Superior temporal gyrus (tissue), 1 donor: ENCODE measurements at regions not wholly inside any gene's neighbourhood (a gene's known extent, or its start where the extent isn't known, plus 50 kb on each side); places are given as distances from the start of the nearest gene placed in this dataset.
"Not testable (repeated sequence)": the region's sequence is repeated elsewhere in the genome, so short reads cannot be mapped to it uniquely, and the experiment has no call there.

ENCODE experiments used
- DNase-seq: peaks from one replicate; pipeline ENCODE4 v3.0.0-alpha.2; 2016; ENCODE audit errors: extremely low spot score

DNA sequence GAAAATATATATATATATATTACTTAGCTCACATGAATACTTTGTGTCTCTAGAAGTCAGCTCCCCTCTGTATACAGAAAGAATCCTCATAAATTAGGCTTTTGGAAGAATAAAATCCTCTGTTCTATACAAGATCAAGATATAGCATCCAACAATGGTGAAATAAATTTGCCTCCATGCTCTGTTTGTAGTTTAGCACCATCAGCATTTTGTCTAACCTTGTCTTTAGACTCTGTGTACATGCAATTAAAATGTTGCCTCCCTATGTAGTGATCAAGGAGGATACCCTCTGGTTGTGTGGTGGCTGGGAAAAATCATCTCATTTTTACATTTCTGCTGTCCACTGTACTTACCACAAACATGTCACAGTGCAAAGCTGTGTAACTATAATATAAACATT, 189.7 kb downstream of the C7orf25 start:
- DNase-seq, result no peak

DNA sequence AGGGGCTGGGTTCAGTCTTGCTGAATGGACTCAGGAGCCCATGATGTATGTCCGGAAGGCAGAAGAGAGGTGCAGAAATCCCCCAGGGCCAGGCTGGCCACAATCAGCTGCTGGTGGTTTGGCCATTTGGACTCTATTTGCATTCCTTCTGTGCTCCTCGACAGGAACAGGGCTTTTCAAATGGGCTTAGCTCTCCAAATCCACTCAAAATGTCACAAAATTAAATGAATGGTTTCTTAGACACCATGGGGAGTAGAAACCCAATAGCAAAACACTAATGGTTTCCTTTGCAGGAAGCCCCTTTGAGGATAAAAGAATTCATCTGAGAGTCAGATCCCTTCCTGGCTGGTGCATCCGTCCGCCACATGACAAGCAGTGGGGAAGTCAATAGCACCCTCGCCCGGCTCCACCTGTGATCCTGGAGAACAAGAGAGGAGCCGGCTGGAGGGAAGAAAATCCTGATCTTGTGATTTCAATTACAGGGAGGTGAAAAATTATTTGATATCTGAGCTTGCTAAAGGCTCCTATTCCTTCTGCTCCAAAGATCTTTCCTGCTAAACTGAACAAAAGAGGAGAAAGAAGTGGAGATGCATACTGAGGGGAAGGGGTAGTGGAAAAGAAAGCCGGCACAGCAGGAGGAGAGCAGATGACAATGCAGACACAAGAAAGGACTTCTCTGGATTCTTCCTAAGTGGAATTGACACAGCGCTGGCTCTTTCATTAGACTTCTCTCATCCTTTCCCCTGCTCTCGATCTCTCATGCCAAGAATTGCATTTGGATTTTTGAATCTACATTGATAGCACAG, 190.7 kb downstream of the C7orf25 start:
- DNase-seq, result no peak

DNA sequence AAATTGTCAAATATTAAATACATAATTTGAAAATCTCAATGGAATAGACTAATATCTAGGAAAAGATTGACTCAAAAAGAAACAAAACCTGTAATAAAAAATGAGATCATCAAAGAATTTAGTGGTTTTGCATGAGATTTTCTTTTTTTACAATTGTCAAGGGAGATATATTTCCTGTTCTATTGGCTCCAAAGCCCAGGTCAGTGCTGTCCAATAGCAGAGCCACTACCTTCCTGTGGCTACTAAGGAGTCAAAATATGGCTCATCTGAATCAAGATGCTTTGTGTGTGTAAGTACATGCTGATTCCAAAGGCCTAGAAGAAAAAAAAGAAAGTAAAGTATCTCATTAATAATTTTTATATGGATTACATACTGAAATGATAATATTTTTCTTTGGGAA, 191.9 kb downstream of the C7orf25 start:
- no peak for DNase-seq

DNA sequence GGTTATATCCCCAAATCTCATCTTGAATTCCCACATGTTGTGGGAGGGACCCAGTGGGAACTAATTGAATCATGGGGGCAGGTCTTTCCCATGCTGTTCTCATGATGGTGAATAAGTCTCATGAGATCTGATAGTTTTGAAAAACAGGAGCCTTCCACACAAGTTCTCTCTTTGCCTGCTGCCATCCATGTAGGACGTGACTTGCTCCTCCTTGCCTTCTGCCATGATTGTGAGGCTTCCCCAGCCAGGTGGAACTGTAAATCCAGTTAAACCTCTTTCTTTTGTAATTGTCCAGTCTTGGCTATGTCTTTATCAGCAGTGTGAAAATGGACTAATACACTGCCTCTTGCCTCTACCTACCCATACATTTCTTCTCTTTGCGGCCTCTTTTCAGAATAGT, 193.4 kb downstream of the C7orf25 start:
- DNase-seq, result not testable (repeated sequence)

DNA sequence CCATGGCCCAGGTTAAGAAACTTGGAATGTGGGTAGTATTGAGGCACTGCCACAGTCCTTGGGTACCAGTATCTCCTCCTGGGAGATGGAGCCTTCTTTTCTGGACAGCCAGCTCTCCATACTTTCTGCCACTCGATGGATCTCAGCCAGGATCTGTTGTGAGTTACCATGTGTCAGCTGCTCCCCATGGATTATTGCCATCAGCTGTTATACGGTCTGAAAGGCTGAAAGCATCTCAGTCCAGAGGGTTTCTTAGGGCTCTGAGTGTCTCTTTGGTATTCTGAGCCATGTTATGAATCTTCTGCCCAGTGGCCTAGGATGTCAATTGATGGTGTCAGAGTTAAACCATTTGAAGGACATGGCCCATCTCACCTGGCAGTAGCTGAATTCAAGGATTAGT, 197.5 kb downstream of the C7orf25 start:
- DNase-seq, result no peak

DNA sequence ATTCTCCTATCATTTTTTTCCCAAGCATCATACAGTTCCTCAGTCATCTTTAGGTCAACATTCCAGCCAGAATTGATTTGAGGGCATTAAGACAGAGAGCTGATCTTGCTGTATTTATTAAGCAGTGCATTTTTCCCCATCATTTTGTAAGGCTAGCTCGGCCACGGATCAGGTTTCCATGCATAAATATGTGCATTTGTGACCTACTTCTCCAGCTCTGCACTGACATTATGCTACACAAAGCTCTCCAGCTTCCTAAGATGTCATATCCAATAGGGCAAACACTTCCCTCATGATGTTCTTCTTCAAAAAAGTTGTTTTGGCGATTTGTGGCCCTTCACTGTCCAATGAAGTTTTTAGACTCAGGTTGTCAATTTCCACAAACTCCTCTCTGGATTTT, 202.6 kb downstream of the C7orf25 start:
- DNase-seq, result no peak

DNA sequence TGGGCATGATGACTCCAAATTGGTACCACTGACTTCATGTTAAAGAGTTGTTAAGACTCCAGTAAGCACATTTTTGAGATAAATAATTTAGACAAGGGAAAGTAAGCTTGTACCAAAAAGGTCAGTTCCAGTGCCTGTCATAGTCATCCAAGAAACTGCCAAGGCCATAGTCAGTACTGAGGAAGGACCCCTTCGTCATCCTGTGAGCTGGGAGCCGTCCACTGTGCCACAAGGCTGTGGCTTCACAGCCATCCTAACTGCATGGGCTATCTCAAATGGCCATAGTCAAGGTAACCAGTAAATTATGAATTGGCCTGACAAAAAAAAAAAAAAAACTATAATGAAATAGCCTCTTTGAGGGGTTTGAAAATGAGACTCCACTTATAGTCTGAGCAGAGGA, 207.2 kb downstream of the C7orf25 start:
- DNase-seq, result no peak

DNA sequence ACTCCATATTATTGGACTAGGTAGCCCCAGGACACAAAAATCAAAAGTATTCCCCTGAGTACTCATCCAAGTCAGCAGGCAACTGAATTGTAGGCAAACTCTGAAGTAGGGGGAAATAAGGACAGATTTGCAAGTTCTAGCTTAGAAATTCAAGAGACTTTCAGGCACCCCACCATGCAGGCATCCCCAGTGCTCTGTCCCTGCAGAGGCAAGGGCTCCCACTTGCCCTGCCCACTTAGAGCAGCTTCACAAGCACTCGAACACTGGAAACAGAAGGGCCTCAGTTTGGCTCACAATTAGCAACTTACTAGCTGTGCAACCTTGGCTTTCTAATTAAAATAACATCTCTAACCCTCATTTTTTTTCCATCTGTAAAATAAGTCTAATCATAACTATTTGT, 209.2 kb downstream of the C7orf25 start:
- DNase-seq, result no peak

DNA sequence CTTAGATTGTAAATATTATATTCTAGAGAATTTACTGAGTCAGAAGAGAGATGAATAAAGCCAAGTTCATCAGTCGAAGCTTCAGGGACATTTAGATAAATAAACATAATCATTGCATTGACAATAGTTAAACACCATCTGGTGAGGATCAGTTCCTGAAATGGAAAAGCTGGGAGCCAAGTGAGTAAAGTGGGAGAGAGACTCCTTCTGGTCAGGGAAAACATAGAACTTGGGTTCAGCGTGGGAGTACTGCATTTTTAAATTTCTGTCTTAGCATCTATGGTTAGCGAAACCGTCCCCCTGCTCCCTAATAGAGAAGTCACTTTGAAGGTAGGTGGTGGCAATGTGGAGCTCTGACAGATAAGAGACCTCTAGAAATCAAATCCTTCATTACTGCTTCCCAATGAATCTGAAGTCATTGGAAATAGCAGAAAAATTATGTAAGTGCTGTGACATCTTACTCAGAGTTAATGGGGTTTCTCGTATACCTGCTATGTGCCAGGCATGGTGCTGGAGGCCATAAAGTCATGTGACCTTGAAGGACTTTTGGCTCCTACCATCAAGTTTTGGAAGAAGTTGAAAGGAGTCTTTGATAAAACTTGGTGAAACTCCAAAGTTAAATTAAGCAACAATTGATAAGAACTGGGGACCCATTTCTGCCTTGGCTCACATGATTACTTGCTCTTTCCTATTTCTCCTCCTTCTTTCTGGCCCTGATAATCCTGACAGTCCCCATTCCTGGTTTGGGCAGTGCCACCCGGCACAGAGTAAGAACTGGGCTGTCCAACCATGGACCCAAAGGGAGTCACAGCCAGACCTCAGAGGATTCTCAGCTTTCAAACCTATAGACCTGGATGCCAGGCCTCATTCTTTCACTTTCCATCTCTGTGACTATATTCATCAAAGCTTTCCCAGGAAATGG, 211.2 kb downstream of the C7orf25 start:
- DNase-seq, result no peak

DNA sequence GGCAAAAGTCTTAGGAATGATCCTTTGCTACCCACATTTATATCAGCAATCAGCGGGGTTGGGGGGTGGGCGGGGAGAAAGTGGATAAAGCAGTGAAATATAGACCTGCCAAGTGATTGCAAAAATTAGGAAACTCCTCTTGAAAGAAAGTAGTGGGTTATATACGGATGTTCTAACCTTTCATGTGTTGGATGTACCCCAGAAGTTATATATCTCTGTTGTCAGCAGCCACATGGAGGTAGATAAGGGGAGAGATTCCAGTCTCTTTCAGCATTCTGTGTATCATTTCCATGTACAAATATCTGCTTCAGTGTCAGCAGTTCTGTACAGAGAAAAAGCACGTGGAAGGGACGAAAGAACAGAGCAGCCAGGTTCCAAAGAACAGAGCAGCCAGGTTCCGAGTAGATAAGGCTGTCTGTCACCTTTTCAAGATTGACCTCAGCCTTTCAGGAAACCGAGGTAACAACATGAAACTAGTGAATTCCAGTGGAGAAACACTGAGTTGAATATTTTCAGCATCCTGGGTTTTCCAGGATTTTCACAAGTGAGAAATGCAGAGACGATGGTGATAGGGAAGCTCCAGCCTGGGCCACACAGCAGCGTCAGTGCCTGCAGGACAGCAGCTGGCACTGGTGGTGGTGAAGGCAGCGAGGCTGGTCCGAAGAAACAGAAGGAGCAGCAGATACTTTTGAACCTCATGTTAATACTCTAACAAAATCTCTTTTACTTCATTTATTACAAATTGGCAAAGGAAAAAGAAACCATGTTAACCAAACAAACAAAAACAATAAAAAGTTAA, 212.3 kb downstream of the C7orf25 start:
- no peak for DNase-seq

DNA sequence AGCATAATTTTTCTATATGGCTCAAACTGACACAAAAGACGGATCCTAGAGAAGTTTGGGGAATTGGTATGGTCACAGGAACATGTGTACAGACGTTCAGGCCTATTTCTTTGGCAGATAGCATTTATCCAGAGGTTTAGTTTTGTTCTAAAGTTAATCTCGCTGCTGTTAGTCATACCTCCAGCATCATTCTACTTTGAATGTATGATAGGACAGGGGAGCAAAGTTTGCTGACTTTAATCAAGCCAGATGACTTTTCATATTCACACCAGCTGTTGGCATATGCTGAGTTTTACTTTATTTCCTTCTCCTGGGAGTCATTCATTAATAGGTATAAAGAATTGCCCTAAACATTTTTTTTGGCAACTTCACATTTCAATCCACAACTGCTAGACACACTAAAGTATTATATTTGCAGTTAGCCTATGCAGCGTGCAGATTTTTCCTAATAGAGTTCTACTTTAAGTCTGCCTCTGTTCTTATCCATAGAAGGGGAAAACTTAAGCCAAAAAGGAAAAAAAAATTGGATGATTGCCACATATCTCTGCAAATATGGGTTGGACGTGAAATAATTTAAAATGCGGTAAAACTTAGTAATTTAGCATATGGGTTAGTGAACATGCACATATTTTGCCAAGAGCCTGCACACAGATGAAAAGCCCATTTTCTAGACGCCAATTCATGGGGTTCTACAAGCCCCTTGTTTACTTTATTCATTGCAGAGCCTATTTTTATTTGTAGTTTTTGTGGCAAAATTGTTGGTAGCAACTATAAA, 213.1 kb downstream of the C7orf25 start:
- no peak for DNase-seq

DNA sequence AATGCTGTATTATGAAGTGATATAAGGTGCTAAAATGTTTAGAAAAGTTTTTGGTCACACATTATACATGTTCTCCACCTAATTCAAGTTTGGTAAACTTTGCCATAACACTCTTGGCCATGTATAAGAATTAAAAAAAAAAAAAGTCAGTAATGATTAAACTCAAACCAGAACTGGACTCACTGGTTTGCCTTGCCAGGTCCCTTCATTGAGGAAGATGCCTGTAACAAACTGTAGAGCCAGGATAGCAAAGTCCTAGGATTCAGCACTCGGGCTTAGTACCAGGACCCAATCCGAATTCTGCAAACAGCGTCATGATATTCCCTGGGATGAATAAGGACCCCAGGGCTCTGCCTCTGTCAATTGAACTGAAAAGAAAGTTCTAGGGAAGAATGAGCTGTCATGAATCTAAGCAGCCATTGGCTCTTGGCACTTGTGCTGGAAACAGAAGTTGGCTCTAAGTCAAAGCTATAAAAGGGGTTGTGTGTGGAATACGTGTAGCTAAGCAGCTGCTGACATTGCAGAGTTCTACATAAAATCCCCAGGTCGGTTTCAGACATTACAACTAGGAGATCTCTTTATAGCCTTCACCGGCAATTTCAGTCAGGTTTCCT, 216.9 kb downstream of the C7orf25 start:
- no peak for DNase-seq

DNA sequence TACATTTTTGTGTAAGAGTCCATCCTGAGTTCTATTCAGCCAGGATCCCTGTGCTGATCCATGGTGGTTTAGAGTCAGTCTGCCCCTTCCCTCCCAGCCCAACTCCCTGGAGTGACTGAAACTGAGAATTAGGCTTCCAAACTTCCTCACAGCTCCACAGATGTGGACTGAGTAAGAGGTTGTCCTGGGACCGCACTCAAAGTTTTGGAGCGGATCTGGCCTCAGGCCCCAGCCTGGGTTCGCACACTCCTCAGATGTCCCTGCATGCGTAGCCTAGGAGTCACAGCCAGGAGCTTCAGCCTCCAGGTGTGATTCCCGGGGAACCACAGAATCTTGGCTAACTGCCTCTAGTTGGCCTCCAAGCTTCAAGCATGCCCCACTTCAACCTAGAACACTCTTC, 218.1 kb downstream of the C7orf25 start:
- DNase-seq, result no peak

DNA sequence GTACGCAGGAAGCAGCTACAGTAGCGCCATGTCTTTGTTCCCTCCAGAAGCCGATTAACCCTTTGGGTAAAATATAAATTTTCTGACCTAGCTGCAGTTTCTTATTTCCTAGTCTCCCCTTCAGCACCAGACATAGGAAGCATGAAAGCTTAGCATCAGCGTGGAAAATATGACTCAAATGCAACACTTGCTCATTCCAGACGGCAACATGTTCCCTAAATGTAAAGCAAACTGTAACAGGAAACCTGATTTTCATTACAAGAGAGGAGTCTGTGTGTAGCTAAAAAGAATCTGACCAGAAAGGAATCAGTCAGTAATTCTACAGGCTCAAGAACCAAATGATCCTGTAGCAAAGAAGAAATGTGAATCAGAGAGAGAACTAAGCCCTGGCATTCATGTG, 219.2 kb downstream of the C7orf25 start:
- DNase-seq, result no peak

DNA sequence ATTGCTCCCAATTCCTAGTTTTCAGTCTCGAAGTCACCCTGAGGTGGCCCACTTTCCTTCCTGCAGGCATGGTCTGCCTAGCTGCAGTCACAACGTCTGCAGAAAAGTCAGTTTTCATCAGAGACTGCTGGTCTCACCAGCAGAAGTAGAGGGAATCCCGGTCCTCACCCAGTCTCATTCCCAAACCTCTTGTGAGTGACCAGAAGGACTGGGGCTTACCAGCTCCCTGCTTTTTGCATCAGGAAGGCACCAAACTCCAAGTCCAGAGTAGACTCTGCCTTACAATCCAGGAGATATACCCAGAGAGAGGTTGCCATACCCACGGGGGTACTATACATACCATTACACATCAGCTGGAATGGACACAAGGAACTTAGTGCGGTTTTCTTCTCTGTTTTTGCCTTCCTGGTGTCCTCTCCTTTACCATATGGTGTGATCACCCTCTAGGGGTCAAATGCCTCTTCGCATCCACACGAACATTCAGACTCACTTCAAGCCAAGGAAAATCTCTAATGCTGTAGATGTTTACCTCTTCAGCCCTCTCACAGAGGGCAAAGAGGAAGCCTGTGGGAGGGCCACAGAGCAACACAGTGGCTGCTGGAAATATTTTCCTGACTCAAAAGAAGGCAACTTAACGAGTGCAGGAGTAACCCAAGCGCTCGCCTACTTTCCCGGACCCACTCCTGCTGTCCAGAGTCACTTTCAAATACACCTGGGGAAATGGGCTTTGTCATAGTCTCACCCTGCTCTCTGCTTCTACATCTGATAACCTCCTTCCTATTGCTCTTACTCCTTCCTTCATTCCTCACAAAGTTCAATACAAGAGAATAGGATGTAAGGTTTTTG, 220.9 kb downstream of the C7orf25 start:
- DNase-seq, result peak; percentile 49

DNA sequence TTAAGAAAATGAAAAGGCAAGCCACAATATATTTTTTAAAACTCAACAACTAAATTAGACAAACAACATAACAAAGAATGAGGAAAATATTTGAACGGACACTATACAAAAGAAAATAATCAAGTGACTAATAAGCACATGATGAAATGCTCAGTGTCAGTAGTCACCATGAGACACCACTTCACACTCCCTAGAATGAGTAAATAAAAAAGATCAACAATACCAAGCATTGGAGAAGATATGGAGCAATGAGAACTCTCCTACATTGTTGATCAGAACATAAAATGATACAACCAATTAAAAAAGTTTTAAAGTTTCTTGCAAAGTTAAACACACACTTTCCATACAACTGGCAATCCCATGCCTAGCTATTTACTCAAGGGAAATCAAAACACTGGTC, 222.2 kb downstream of the C7orf25 start:
- DNase-seq, result no peak

DNA sequence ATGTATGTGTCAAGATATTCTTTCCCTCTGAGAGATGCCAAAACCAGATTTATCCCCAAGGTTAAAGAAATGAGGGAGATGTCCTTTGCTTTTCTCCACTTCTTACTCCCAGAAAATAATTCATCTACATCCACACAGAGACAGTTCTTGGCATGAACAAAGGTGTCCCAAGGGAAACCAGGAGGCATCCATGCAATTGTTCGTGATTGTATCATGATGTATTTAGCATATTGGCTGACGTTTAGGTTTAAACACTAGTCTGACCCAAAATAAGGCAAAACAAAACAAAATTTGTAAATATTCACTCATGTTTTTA, 223.9 kb downstream of the C7orf25 start:
- no peak for DNase-seq

DNA sequence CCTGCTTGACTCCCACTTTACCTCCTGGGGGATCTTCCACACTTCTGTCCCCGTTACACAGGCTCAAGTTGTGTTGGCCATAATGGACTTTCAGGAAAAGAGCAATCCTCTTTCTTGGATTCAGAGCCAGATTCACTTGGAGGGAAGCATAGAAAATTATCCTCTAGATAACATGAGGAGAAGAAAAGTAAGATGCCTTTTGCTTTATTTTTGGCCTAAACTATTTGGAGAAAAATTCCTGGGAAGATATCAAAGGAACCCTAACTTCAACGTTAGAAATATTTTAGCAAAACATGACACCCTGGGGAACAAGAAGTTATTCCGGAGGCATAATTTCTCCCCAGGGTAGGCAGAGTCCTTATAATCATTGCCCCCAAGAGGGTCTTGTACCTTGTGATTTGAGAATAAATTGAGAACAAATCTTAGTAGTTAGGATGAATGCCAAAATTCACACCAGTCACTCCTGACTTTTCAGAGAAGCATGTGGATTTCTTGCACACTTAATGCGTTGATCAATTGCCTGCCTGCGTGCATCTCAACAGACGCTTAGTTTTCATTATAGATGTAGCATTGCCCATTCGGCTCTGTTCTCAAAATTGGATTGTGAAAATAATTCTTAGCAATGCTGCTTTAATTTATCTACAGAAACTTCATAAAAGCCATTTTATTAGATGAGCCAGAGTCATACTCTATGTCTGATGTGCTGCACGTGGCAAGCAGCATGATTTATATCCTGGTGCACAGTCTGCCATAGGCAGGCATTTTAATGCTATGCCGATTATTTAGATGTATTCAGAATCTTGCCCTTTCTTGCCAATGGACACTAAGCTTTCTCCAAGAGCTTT, 224.4 kb downstream of the C7orf25 start:
- no peak for DNase-seq

DNA sequence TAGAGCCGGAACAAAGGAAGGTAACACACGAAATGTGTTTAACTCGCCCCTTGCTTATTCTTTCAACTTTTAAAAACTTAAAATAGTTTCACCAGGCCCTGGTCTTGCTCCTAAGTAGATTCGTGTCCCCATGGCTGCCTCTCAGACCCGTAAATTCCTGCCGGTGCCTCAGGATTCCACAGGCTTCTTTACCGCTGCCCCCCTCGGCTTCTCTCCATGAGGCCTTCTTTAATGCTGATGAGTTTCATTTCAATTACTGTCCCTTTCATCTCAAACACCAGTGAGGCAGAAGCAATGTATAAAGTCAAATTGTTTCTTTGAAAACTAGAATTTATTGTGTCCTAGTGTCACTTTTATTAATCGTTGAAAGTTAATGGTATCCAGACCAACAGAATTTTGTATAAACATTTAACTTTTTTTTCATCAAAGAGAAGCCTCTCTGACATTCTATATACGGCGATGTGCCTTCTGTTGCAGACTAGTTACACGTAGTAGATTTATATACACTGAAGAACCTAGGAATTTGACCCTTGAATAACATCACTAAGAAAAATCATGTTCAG, 225.2 kb downstream of the C7orf25 start:
- DNase-seq, result no peak
